ENCODE measurements at regions not wholly inside any gene's neighbourhood (a gene's known extent, or its start where the extent isn't known, plus 50 kb on each side); places are given as distances from the start of the nearest gene placed in this dataset.

- DNase-seq (ENCODE audit: insufficient read length, low spot score) = peak; percentile 11
- no peak for TF ChIP-seq CTCF (IDR thresholded peaks at IDR 0.05; ENCODE audit: insufficient read depth, missing control alignments)
- peak; percentile 94 for FAIRE-seq
These were observed 193.9 kb downstream of the PHLDA1 start for GRCh38 chr12:75837700-75838099.

- no peak for DNase-seq (ENCODE audit: insufficient read length, low spot score)
- FAIRE-seq = no peak
- TF ChIP-seq CTCF (IDR thresholded peaks at IDR 0.05; ENCODE audit: insufficient read depth, missing control alignments) = no peak
These were observed 195.0 kb downstream of the PHLDA1 start for GRCh38 chr12:75836533-75836932.

- no peak for DNase-seq (ENCODE audit: insufficient read length, low spot score)
- TF ChIP-seq CTCF (IDR thresholded peaks at IDR 0.05; ENCODE audit: insufficient read depth, missing control alignments) = no peak
- no peak for FAIRE-seq
These were observed 197.0 kb downstream of the PHLDA1 start for GRCh38 chr12:75834591-75834990.

GRCh38 chr12:75833268-75833667 is 198.3 kb downstream of the PHLDA1 start:
- FAIRE-seq = no peak

GRCh38 chr12:75831402-75831801 is 200.2 kb downstream of the PHLDA1 start:
- FAIRE-seq (no peak), DNase-seq (ENCODE audit: insufficient read length, low spot score) (no peak)
- no peak for TF ChIP-seq CTCF (IDR thresholded peaks at IDR 0.05; ENCODE audit: insufficient read depth, missing control alignments)

More at GRCh38 chr12:75833268-75833667, 198.3 kb downstream of the PHLDA1 start:
- DNase-seq (ENCODE audit: insufficient read length, low spot score) = no peak
- no peak for TF ChIP-seq CTCF (IDR thresholded peaks at IDR 0.05; ENCODE audit: insufficient read depth, missing control alignments)

GRCh38 chr12:75827061-75827460 is 204.5 kb downstream of the PHLDA1 start:
- TF ChIP-seq CTCF (IDR thresholded peaks at IDR 0.05; ENCODE audit: insufficient read depth, missing control alignments) = no peak
- DNase-seq (ENCODE audit: insufficient read length, low spot score) = no peak
- no peak for FAIRE-seq

- DNase-seq (ENCODE audit: insufficient read length, low spot score) (no peak), FAIRE-seq (no peak)
These were observed 205.9 kb downstream of the PHLDA1 start for GRCh38 chr12:75825686-75826085.

More at GRCh38 chr12:75825686-75826085, 205.9 kb downstream of the PHLDA1 start:
- no peak for TF ChIP-seq CTCF (IDR thresholded peaks at IDR 0.05; ENCODE audit: insufficient read depth, missing control alignments)
